Adrenal gland (tissue), 9 donors: ENCODE measurements at regions not wholly inside any gene's neighbourhood (a gene's known extent, or its start where the extent isn't known, plus 50 kb on each side); places are given as distances from the start of the nearest gene placed in this dataset.
"Not testable (repeated sequence)": the region's sequence is repeated elsewhere in the genome, so short reads cannot be mapped to it uniquely, and the experiment has no call there.

Experiments used
- DNase-seq, 7 donors: peaks; one replicate each; pipeline ENCODE4 v3.0.0-alpha.2; 2019 to 2020
- H3K27ac ChIP-seq, 5 donors: fragments of 200-600 bp; sonication (generic) in 4 of 5; 1 replicate in 3 of 5; 2 replicates in 2 of 5; pipeline versions ENCODE4 v1.5.1 to v1.8.0; 2016 to 2020; ENCODE audit warnings: mild to moderate bottlenecking in 1 of 5
- H3K27me3 ChIP-seq: fragments of 200-600 bp; 2 replicates; pipeline ENCODE4 v1.8.0; 2021
- H3K36me3 ChIP-seq, 2 donors: fragments of 200-600 bp; replicated peaks in 1 of 2; 1 replicate in 1 of 2; 2 replicates in 1 of 2; pipeline versions ENCODE4 v1.5.1 to v1.8.0; 2018 to 2022
- H3K4me1 ChIP-seq, 2 donors: fragments of 200-600 bp; replicated peaks in 1 of 2; 1 replicate in 1 of 2; 2 replicates in 1 of 2; pipeline versions ENCODE4 v1.5.1 to v1.8.0; 2018 to 2021
- H3K4me3 ChIP-seq, 4 donors: fragments of 200-600 bp; sonication (generic) in 3 of 4; one replicate each; pipeline ENCODE4 v1.5.1; 2016 to 2018
- H3K9me3 ChIP-seq, 3 donors: fragments of 200-600 bp; sonication (generic) in 1 of 3; replicated peaks in 1 of 3; 1 replicate in 2 of 3; 2 replicates in 1 of 3; pipeline versions ENCODE4 v1.5.1 to v1.8.0; 2016 to 2021
- CTCF ChIP-seq, 6 experiments: fragments of 450-650 bp in 4 of 6; fragments of 200-600 bp in 2 of 6; sonication (generic) in 1 of 6; IDR thresholded peaks; 1 replicate in 5 of 6; 2 replicates in 1 of 6; pipeline versions ENCODE4 v1.5.1 to v1.8.0; 2016 to 2021; ENCODE audit warnings: antibody characterized with exemption in 6 of 6, mild to moderate bottlenecking in 2 of 6, moderate library complexity in 1 of 6
- POLR2A ChIP-seq, 2 donors: fragments of 450-650 bp; IDR thresholded peaks; one replicate each; pipeline ENCODE4 v1.6.1; 2017; ENCODE audit warnings: antibody characterized with exemption in 2 of 2, mild to moderate bottlenecking in 2 of 2, moderate library complexity in 1 of 2
- WGBS, 4 donors: extraction: QIAGEN DNeasy Blood & Tissue Kit in 2 of 4; methylation state at CpG; one replicate each; pipeline versions ENCODE4 v1.1.5 to v1.1.7; 2013 to 2017; 5-methylcytosine and 5-hydroxymethylcytosine counted together
- intact Hi-C, 2 donors: fragments of 100-400 bp; cut with DNase I; formaldehyde crosslinking; loops; one replicate each; pipeline versions ENCODE4 v1.14.1 to v1.15.0; 2022 to 2023
- donor health status: healthy with polysubstance abuse.
- donor health status: Bipolar disorder and iron deficiency.
- donor health status: DM: yes; HTN: yes; CAD: no.
- donor health status: DM: no; HTN: no; CAD: no.
- donor health status: DM: no; HTN: no; CAD: no.

GRCh38 chr2:215828528-215829184, 184.7 kb downstream of the MREG start:
- intact Hi-C loops: loop anchor here in 1 of 2 donors (5.0 kb wide), 1 partner anchor 371 kb away; no protein-coding TSS in a partner anchor
- Histone ChIP-seq H3K27ac (no peak overlapping the region), H3K9me3 (no peaks in the 10 kb centered on the region), H3K4me3 (no peak overlapping the region), H3K4me1 (peaks cover 13 to 15% of the 10 kb centered on the region in 2 donors), H3K27me3 (no peaks in the 10 kb centered on the region), H3K36me3 (no peaks in the 10 kb centered on the region)
- peak; percentile 43 to 78 (median 76) for DNase-seq
- 72 to 81% (median 76%) methylated on average over 10 of the region's 10 CpGs for WGBS, 4 donors
- peak; percentile 62 to 87 (median 73) for TF ChIP-seq CTCF (IDR thresholded peaks at IDR 0.05)
- no peak for TF ChIP-seq POLR2A (IDR thresholded peaks at IDR 0.05)

- no peak overlapping the region for H3K4me3 ChIP-seq
- 17 to 30% (median 25%) methylated on average over 8 of the region's 8 CpGs for WGBS, 4 donors
- no peaks in the 10 kb centered on the region for H3K36me3 ChIP-seq
- DNase-seq: no peak
- peaks cover 13 to 15% of the 10 kb centered on the region in 2 donors for H3K4me1 ChIP-seq
- H3K27me3 ChIP-seq: no peaks in the 10 kb centered on the region
- H3K9me3 ChIP-seq: no peaks in the 10 kb centered on the region
- intact Hi-C loops: loop anchor here in 1 of 2 donors (5.0 kb wide), 1 partner anchor 370 kb away; no protein-coding TSS in a partner anchor
- TF ChIP-seq CTCF (IDR thresholded peaks at IDR 0.05) (no peak), POLR2A (IDR thresholded peaks at IDR 0.05) (no peak)
- no peak overlapping the region for H3K27ac ChIP-seq
Measured at GRCh38 chr2:215826838-215827441, 186.4 kb downstream of the MREG start.

- intact Hi-C loops: loop anchor here in 1 of 2 donors (5.0 kb wide), 1 partner anchor 369 kb away; no protein-coding TSS in a partner anchor
- H3K27me3 ChIP-seq: no peaks in the 10 kb centered on the region
- no peaks in the 10 kb centered on the region for H3K9me3 ChIP-seq
- 64 to 81% (median 72%) methylated on average over 3 of the region's 3 CpGs for WGBS, 4 donors
- peaks cover 13 to 15% of the 10 kb centered on the region in 2 donors for H3K4me1 ChIP-seq
- no peak overlapping the region for H3K27ac ChIP-seq
- no peak overlapping the region for H3K4me3 ChIP-seq
- TF ChIP-seq CTCF (IDR thresholded peaks at IDR 0.05) (no peak), POLR2A (IDR thresholded peaks at IDR 0.05) (no peak)
- no peak for DNase-seq
- H3K36me3 ChIP-seq: no peaks in the 10 kb centered on the region
Measured at GRCh38 chr2:215826376-215826775, 187.0 kb downstream of the MREG start.

- peaks cover 13 to 15% of the 10 kb centered on the region in 2 donors for H3K4me1 ChIP-seq
- no peaks in the 10 kb centered on the region for H3K27me3 ChIP-seq
- DNase-seq: no peak
- H3K9me3 ChIP-seq: no peaks in the 10 kb centered on the region
- no peaks in the 10 kb centered on the region for H3K36me3 ChIP-seq
- no peak overlapping the region for H3K4me3 ChIP-seq
- intact Hi-C loops: loop anchor here in 1 of 2 donors (5.0 kb wide), 1 partner anchor 368 kb away; no protein-coding TSS in a partner anchor
- H3K27ac ChIP-seq: no peak overlapping the region
- no peak for TF ChIP-seq POLR2A (IDR thresholded peaks at IDR 0.05)
- TF ChIP-seq CTCF (IDR thresholded peaks at IDR 0.05): no peak
Measured at GRCh38 chr2:215825707-215826106, 187.6 kb downstream of the MREG start.

- 86 to 91% (median 89%) methylated on average over 4 of the region's 4 CpGs for WGBS, 4 donors
- H3K4me3 ChIP-seq, intact Hi-C loops: not testable (repeated sequence)
Measured at GRCh38 chr2:215821298-215821697, 192.1 kb downstream of the MREG start.

GRCh38 chr2:215819713-215820112, 193.6 kb downstream of the MREG start:
- DNase-seq, H3K27ac ChIP-seq, H3K4me3 ChIP-seq, H3K4me1 ChIP-seq, H3K36me3 ChIP-seq, H3K9me3 ChIP-seq, intact Hi-C loops, H3K27me3 ChIP-seq: not testable (repeated sequence)
- WGBS, 4 donors: 91 to 96% (median 93%) methylated on average over 2 to 3 of the region's 3 CpGs

More at GRCh38 chr2:215821298-215821697, 192.1 kb downstream of the MREG start:
- H3K27ac ChIP-seq, H3K4me1 ChIP-seq, DNase-seq, H3K27me3 ChIP-seq, H3K36me3 ChIP-seq, H3K9me3 ChIP-seq: not testable (repeated sequence)
